ENCODE measurements at regions not wholly inside any gene's neighbourhood (a gene's known extent, or its start where the extent isn't known, plus 50 kb on each side); places are given as distances from the start of the nearest gene placed in this dataset.

DNA sequence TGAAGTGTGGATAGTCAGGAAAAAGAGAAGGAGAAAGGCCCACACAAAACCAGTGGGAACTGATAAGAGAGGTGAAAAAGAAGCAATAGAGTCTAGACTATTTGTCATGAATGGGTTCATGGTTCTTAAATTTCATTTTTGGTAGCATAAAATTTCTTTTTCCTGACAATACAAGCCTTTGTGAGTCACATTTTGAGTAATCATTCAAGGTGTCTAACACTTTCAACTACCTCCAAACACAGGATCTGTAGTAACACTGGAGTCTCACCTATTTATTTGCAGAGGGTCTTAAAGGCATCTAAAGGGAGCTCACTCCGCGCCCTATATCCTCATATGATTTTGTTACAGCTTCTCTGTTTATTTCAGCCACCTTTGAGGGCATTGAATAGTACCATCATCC, 96.0 kb downstream of the SAMD9 start:
- H3K9me3 ChIP-seq: no peaks in the 10 kb centered on the region
- H3K4me1 ChIP-seq: no peaks in the 10 kb centered on the region
- no peaks in the 10 kb centered on the region for H3K27me3 ChIP-seq
- H3K36me3 ChIP-seq: no peaks in the 10 kb centered on the region
- no peak for DNase-seq
- no peak overlapping the region for H3K4me3 ChIP-seq (ENCODE audit: low read depth, low read length)
- TF ChIP-seq, protein P1, sequence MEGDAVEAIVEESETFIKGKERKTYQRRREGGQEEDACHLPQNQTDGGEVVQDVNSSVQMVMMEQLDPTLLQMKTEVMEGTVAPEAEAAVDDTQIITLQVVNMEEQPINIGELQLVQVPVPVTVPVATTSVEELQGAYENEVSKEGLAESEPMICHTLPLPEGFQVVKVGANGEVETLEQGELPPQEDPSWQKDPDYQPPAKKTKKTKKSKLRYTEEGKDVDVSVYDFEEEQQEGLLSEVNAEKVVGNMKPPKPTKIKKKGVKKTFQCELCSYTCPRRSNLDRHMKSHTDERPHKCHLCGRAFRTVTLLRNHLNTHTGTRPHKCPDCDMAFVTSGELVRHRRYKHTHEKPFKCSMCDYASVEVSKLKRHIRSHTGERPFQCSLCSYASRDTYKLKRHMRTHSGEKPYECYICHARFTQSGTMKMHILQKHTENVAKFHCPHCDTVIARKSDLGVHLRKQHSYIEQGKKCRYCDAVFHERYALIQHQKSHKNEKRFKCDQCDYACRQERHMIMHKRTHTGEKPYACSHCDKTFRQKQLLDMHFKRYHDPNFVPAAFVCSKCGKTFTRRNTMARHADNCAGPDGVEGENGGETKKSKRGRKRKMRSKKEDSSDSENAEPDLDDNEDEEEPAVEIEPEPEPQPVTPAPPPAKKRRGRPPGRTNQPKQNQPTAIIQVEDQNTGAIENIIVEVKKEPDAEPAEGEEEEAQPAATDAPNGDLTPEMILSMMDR (IDR thresholded peaks at IDR 0.05; ENCODE audit: low read depth, low read length): no peak

- Histone ChIP-seq H3K36me3 (no peaks in the 10 kb centered on the region), H3K4me3 (ENCODE audit: low read depth, low read length) (no peak overlapping the region), H3K27me3 (no peaks in the 10 kb centered on the region), H3K9me3 (no peaks in the 10 kb centered on the region), H3K4me1 (no peaks in the 10 kb centered on the region)
- TF ChIP-seq, protein P1 (IDR thresholded peaks at IDR 0.05; ENCODE audit: low read depth, low read length): no peak
- DNase-seq: no peak
Measured at GRCh38 chr7:93018716-93019115, 99.1 kb downstream of the SAMD9 start.

GRCh38 chr7:93016681-93017381, 100.9 kb downstream of the SAMD9 start:
- TF ChIP-seq, protein P1 (IDR thresholded peaks at IDR 0.05; ENCODE audit: low read depth, low read length): no peak
- H3K4me3 ChIP-seq (ENCODE audit: low read depth, low read length): no peak overlapping the region
- no peaks in the 10 kb centered on the region for H3K36me3 ChIP-seq
- H3K4me1 ChIP-seq: no peaks in the 10 kb centered on the region
- no peaks in the 10 kb centered on the region for H3K27me3 ChIP-seq
- DNase-seq: no peak
- H3K9me3 ChIP-seq: no peaks in the 10 kb centered on the region

DNA sequence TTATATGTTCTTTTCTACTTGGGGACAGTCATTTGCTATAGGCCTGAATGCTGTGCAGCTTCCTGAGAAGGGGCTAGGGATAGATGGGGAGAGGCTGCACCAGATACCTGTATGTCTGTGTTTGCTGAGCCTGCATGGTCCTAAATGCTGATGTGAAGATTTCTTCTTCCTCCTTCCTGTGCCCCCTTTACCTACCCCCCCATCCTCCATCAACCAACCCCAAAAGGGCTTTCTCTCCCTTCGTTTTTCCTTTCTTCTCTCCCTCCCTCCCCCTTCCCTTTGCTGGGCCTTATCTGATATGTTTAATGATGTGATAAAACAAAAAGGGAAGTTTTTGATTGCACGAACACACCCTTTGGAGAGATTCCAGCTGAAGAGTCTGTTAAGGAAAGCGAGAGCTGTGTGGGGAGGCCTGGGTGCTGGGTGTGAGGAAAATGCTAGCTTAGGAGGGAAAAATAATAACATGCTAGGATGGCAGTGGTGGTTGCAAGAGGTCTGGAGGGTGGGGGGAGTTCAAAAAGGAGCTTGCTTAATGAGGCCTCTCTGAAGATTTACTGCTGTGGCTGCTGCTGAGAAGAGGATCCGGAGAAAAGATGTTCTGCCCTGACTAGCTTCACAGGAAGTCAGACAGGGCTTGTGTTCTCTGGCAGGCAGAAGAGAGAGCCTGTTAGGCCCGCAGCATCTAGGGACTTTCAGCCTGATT, 101.8 kb downstream of the SAMD9 start:
- no peaks in the 10 kb centered on the region for H3K4me1 ChIP-seq
- DNase-seq: no peak
- no peaks in the 10 kb centered on the region for H3K27me3 ChIP-seq
- TF ChIP-seq, protein P1 (IDR thresholded peaks at IDR 0.05; ENCODE audit: low read depth, low read length): no peak
- no peaks in the 10 kb centered on the region for H3K9me3 ChIP-seq
- no peaks in the 10 kb centered on the region for H3K36me3 ChIP-seq
- no peak overlapping the region for H3K4me3 ChIP-seq (ENCODE audit: low read depth, low read length)

DNA sequence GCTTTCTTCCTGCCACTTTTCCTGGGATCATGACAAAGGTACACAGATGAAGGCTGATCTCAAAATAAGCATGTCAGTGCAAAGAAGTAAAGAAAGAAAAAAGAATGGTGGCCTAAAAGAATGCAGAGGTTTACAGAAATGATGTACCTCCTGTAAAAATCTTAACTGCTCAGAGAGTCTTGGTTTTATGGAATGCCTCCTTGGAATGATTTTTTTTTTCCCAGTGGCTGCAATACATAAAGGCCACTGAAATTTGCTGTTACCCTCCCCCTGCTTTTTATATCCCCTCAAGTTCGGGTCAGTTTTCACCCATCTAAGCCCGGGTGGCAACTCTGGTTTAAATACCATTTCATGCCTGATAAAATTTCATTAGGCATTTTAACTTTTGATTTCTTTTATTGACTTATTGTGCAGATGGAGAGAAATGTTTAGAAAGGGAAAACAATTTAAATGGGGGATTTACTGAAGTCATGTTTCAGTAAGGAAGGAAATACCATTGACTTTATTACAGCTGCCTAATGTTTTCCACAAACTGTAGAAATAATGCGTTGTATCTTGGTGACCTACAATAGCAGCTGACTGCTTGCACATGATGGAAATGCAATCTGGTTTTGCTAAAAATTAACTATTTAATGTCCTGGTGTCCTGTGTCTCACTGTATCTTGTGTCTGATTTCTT, 102.5 kb downstream of the SAMD9 start:
- DNase-seq: no peak
- Histone ChIP-seq H3K36me3 (no peaks in the 10 kb centered on the region), H3K9me3 (no peaks in the 10 kb centered on the region), H3K4me1 (no peaks in the 10 kb centered on the region), H3K27me3 (no peaks in the 10 kb centered on the region), H3K4me3 (ENCODE audit: low read depth, low read length) (no peak overlapping the region)
- TF ChIP-seq, protein P1 (IDR thresholded peaks at IDR 0.05; ENCODE audit: low read depth, low read length): no peak

- Histone ChIP-seq H3K4me1 (no peaks in the 10 kb centered on the region), H3K9me3 (no peaks in the 10 kb centered on the region), H3K4me3 (ENCODE audit: low read depth, low read length) (no peak overlapping the region), H3K27me3 (no peaks in the 10 kb centered on the region), H3K36me3 (no peaks in the 10 kb centered on the region)
- TF ChIP-seq, protein P1 (IDR thresholded peaks at IDR 0.05; ENCODE audit: low read depth, low read length): no peak
- no peak for DNase-seq
Measured at GRCh38 chr7:93014410-93014809, 103.4 kb downstream of the SAMD9 start.

Data from BE2C (cell line).